H4 (cell line): ENCODE measurements at regions not wholly inside any gene's neighbourhood (a gene's known extent, or its start where the extent isn't known, plus 50 kb on each side); places are given as distances from the start of the nearest gene placed in this dataset.
"Not testable (repeated sequence)": the region's sequence is repeated elsewhere in the genome, so short reads cannot be mapped to it uniquely, and the experiment has no call there.

ENCODE experiments used
- DNase-seq: peaks from one replicate; pipeline ENCODE4 v3.0.0-alpha.2; 2015; ENCODE audit warnings: low spot score

DNA sequence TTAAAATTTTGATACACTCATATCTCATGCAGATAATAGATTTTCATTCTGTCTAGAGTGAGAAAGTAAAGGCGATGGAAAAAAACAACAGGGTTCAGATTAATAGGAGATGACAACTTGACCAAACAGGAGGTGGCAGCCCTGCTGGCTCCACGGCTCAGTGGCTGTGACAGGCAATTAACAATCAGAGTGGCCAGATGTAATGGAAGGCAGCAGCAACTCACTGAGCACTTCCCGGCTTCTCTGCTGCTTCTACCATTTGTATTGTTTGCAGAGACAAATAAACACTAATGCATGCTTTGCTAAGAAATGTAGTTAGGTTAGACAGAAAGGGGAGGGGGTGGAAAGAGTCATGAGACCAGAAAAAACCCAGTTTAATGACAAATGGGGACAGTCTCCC is 473.0 kb upstream of the SLC10A2 start:
- no peak for DNase-seq

DNA sequence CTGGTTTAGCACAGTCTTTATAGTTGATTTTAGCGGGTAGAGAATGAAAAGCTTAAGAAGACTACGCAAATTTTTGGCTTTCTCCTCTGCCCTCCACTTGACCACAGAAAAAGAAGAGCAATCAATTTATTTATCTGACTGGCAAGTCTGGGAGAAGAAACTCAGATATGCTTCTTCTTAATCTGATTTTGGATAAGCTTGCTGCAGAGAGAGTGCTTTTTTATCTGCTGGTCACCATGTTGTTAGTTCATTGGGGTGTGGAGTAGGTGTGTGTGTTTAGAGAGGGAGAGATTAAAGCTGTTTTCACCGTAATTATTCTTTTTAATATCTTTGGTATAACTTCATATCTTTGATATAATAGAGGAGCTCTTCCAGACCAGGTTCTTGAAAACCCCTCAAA is 471.4 kb upstream of the SLC10A2 start:
- no peak for DNase-seq

DNA sequence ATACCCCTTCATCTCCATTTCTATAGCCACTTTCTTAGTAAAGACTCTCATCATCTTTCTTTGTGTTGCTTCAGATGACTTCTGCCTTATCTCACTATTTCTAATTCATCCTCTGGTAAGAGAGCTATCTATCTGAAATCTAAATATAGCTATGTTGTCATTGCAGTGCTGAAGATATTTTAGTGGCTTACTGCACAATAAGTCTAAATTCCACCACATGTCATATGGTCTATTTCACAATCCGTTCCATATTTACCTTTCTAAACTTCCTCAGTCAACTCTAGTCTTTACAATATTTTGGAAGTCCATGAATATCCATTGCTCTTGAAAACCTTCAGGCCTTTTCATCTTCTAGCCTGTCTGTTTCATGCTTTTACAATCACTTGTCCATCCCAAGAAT is 465.1 kb upstream of the SLC10A2 start:
- DNase-seq: no peak

DNA sequence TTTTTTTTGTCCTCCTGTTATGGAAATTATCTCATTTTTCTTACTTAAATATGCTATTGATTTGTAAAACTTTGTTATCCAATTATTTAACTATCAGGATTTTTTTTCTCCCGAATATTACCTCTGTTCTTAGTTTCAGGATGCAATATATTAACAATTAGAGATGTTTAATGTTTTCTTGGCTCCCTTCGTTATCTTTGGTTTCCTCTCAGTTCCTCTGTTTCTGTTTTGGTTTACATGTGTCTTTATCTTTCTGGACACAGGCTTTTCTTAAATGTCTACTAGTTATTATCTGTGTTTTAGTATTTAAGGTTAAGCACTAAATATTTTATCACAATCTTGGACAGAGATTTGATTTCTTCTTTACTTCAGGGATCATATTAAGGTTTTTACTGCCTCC is 462.2 kb upstream of the SLC10A2 start:
- DNase-seq: no peak

DNA sequence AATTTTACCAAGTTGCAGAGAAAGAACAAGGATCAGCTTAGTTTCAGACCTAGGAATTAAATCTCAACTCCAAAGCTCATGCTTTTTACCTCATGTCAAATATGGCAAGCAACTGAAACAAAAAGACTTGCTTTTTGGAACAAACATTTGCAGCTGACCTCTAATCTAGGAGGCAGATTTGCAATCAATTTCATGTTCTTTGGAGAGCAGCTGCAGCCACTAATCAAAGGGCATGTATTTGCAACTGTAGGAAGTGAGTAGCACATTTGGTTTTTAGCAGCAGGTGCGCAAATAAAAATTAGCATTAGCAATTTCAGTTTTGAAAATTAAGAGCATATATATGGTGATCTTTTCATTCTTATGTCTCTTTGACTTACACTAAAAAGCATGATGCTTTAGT is 459.3 kb upstream of the SLC10A2 start:
- DNase-seq: no peak

DNA sequence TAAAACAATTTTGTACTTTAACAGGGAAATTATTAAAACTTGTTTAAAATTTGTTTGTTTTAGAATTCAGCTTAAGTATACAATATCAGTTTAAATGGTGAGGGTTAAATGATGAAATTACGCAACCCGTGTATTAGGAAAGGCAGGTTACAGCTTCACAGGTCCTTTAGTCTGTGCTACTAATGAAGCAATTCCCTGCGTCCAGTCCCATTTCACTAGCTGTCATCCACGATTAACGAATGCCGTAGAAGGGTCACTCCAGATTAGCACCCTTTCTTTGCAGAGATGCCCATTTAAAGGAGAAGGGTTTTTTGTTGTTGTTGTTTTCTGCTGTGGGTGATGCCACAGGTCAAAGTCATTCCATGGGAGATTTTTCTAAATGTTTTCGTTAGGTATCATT is 457.6 kb upstream of the SLC10A2 start:
- DNase-seq: no peak

DNA sequence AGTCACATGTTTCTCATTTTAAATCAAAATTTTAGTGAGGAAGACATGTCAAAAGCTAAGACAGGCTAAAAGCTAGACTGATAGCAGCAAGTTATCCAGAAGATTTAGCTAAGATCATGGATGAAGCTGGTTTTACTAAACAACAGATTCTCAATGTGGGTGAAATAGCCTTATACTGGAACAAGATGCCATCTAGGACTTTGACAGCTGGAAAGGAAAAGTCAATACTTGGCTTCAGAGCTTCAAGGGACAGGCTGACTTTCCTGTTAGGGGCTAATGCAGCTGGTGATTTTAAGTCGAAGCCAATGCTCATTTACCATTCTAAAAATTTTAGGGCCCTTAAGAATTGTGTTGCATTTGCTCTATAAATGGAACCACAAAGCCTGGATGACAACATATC is 455.3 kb upstream of the SLC10A2 start:
- DNase-seq: no peak

DNA sequence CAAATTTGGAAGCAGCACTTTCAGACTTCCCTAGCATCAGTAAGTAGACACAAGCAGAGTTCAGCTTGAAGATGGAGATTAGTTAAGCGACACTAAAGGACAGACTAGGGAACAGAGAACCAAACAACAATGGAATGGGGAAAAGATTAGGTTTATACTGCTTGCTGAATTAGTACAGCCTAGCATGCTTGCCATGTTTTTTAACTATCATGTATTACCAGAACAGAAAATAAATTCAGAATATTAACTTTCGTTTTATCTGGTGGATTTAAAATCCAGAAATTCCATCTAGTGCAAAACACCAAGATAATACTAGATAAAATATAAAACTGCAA is 451.5 kb upstream of the SLC10A2 start:
- DNase-seq: no peak

DNA sequence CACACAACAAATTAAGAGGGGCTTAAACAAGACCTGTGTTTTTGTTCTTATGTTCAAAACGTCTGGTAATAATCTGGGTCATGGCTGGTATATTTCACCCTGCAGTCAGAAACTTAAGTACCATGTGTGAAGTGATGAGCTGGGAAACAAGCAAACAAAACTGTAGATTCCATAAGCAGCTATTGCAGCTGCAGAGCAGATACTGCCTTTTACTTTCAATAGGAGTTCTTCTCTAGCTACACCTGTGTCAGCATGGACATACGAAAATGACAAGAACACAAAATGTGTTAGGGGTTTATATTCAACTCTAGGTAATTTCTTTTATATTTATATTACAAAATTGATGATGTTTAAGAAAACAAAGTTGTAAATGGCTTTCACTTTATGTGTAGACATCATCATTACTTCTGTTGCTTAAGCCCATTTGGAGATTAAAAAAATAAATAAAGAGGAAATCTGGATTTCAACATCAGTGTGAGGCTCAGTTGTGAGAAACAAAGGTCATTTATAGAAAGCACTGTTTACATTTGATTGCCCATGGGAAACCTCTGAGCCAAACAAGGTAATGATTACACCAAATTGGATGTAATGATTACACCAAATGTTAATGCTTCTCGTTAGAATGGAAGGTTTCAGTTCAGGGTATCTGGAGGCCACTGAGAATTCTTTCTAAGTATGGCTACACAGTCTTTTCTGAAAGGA is 451.0 kb upstream of the SLC10A2 start:
- DNase-seq: no peak

DNA sequence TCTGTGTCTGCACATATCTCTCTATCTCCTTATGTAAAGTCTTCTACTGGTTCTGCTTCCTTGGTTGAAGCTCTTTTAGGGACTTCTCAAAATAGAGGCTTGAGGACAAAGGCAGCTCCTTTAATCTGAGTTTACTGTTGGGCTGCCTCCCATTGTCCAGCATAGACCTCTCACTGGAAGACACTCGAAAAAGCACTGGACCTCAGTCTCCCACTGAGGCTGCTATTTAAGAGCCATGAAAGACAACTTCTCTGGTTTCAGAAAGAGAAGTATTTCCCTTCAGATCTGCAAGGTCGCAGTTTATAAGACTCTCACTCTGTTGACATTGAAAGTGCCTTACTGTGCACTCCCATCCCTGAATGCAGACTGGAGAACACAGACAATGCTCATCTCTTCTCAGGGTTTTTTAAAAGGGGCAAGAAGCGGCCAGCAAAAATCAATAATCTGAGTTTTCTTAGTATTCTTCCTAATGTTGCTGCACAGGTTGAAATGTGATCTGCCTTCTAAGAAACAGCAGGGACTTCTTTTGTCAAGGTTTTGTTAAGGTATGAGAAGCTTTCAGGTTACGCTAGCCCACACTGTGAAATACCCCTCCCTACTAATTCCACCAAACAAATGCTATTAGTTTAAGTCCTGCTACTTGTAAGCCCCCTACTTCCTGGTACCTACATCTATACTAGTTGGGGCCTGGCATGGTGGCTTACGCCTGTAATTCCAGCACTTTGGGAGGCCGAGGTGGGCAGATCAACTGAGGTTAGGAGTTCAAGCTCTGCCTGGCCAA is 450.0 kb upstream of the SLC10A2 start:
- no peak for DNase-seq

DNA sequence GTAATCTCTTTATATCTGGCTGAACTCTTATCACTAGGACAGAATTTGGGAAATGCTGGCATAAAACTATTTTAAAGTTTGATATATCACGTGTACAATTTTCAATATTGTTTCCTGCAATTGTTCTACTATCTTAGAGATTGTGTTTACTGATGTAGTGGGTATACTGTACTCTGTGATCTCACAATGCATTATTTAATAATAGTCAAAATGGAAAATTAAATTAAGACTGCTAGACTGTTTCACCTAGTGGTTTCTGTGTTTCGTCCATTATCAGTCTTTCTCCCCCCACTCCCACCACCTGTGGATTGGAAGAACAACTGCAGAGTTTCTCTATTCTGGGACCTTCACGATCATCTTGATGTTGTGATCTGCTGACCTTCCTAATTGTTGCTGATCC is 449.2 kb upstream of the SLC10A2 start:
- DNase-seq: no peak

DNA sequence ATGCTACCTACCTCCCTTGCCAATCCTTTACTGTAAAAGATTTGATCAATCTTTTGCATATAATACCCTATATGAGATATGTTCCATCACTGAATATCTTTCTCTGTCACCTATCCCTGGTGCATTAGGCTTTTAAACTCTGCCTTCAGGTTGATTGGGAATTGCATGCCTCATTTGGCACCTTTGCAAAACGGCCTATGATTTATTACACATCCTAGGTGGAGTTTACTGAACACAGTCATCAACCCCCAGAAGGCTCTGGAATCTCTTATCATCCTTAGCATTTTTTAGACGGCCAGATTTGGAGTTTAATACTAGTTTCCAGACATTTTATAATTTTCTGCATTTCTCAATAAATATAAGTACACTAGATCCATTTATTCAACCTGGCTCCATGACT is 448.4 kb upstream of the SLC10A2 start:
- DNase-seq: no peak

DNA sequence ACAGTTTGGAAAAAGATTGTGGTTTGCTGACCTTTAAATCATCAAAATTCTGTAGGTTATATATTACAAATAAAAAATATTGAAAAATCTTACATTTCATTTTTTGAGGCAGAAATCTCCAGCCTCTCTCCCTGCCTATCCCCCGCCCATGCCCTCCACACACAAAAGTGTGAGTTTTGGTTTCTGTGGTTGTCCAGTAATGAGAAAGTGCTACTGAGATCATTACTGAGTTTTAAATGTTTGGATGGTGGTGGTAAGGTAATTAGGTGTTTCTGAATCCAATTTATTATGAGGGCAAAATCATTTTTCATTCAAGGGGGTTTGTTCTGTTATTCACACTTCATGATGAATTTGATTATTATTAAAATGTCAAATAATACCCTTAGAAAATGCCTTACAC is 448.0 kb upstream of the SLC10A2 start:
- DNase-seq: no peak

DNA sequence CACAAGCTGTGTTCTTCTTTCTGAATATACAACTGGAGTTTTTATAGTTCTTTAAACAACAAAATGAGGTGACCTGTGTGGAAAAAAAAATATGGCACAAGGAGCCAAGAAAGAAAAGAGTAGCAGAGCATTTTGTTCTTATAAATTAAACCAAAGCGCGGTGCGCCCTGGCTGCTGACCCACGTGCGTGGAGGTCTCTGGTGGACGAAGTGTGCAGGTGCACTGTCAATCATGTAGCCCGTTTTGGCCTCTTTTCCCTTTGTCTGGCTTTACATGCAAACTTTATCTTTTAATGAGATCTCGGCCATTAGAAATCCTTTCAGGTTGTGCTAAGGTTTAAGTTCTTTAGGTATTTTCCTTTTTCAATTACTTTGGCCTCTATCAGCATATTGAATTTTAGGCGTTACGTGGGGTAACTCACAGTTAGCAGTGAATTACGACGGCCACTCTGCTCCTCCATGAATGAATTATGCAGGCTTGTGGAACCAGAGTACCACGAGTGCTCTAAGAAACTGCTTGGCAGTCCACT is 443.9 kb upstream of the SLC10A2 start:
- DNase-seq: no peak

DNA sequence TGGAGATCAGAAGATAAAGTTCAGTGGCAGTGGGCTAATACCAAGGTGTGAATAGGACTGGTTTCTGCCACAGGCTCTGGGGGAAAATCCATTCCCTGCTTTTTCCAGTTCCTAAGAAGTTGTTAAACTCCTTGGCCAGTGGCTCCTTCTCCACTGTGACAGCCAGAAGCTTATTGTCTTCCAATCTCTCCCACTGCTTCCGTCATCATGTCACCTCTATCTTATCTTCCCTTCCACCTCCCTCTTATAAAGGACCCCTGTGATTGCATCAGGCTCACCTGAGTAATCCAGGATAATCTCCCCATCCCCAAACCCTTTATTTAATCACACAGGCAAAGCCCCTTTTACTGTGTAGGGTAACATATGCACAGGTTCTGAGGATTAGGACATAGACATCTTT is 431.2 kb upstream of the SLC10A2 start:
- no peak for DNase-seq

DNA sequence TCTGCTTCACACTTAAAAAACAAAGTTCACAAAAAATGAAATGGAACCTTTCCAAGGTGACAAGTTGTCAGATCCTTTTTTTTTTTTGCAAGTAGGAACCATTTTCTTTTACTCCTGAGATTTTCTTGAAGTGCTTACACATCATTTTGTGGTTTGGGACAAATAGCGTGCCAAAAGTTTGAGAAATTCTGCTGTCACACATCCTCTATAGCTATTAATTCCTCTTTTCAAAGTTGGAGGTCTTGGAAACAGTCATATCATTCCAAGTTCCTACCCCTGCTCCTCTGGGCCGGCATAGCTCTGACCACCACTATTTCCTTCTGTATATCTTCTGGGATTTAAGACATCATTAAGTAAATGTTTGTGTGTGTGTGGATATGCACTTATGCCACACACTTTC is 421.6 kb upstream of the SLC10A2 start:
- peak; percentile 74 for DNase-seq

DNA sequence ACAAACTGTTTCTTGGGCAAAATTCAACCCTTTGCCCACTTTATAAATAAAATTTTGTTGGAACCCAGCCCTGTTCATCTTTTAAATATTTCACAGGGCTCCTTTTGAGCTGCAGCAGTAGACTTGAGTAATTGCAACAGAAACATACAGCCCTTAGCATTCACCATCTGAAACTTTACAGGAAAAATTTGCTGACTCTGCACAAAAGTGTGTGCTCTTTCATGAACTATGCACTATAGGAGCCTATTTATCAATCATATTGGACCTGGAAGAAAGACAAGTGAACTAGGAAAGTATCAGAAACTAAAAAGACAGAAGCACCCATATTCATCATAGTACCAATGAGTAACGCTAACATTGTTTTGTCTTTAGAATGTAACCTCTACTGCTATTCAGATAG is 406.9 kb upstream of the SLC10A2 start:
- no peak for DNase-seq

DNA sequence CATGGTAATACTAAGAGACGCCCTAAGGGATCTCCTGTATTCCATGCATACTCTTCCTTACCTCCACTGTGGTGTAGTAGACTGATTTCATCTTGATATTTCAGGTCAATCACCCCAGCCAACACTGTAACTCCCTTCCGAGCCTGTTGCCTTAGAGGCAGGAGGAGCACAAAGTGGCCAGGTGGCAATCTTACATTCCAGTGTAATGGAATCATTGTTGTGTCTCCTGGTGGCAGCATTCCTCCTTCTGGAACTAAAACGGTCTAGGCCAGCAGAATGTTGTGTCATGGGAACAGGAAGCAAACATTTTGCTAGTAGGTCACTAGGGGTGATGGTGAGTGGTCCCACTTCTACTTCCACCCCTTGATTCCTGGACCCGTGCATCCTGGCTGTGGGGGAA is 405.7 kb upstream of the SLC10A2 start:
- DNase-seq: peak; percentile 34

DNA sequence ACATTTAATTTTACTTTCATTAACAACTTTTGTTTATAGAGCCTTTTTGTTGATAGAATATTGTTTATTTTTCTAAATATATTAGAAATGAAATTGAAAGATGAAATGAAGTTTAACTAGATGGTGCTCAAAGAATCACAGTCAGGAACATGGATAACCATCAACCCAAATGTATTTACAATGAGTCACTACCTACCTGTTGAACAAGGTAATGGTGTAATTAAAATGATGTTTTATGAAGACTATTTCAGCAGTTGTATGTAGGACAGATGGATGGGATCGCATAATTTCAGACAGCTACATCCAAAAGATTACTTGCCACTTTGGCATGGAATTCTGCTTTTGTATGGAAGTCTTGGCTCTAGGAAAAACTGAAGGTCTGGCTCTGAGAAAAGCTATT is 403.6 kb upstream of the SLC10A2 start:
- DNase-seq: no peak

DNA sequence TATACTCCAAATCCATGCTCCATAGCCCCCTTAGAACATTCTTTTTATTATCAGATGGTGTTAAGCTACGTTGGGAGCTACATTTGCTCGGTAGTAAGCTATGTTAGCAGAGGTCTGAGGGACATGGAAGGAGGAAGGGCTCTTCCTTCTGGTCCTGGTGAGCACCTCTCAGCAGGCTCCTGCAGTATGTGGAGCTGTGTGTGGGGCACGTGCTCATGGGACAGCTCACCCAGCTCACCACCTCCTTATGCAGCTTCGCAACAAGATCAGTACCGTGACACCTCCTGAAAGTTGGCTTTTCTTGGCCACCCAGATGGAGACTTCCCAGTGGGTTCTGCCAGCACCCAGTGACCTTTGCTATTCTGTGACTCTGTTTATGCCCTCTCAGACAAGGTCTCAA is 400.5 kb upstream of the SLC10A2 start:
- peak; percentile 27 for DNase-seq

DNA sequence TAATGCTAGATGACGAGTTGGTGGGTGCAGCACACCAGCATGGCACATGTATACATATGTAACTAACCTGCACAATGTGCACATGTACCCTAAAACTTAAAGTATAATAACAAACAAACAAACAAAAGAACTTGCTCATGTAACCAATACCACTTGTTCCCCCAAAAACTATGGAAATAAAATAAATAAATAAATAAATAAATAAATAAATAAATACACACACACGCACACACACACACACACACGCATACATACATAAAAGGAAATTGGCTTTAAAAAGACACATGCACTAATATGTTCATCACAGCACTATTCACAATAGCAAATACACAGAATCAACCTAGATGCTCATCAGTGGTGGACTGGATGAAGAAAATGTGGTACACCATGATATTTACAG is 394.0 kb upstream of the SLC10A2 start:
- not testable (repeated sequence) for DNase-seq

DNA sequence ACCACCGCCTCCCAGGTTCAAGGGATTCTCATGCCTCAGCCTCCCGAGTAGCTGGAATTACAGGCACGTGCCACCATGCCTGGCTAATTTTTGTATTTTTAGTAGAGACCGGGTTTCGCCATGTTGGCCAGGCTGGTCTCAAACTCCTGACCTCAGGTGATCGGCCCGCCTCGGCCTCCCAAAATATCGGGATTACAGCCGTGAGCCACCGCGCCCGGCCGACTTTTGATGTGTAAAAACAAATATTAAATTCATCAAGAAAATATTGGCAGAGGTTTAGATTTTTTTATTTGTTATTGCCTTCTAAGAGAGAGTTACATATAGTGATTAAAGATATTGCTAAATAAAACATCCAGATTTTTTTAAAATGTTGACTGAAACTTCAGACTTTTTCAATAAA is 390.8 kb upstream of the SLC10A2 start:
- not testable (repeated sequence) for DNase-seq

DNA sequence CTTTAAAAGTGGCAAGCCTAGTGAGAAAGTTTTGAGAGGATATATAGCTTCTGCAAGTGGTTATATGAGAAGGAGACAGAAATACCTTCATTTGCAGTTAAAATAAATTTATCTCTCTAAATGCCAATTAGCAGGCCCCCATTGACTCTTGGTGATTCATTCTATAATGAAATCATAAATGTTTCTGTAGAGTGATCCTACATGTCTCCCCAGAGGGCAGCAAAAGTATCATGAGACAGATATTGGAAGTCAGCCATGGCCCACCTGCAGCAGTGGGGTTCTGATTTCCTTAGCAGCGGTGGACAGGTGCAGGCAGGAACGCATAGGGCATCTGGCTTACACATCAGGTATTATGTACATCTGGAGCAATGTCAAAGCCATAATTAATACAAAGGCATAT is 385.4 kb upstream of the SLC10A2 start:
- no peak for DNase-seq

DNA sequence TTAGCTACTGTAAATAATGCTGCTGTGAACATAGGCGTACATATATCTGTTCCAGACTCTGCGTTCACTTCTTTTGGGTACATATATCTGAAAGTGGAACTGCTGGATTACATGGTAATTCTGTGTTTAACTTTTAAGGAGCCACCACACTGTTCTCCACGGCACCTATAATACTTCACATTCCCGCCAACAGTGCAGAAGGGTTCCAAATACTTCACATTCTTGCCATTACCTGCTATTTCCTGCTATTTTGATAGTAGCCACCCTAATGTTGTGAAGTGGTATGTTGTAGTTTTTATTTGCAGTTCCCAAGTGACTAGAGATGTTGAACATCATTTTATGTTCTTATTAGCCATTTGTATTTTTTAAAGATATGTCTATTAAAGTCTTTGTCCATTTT is 377.4 kb upstream of the SLC10A2 start:
- no peak for DNase-seq
